Mesendoderm (in vitro differentiated cells): ENCODE measurements at regions not wholly inside any gene's neighbourhood (a gene's known extent, or its start where the extent isn't known, plus 50 kb on each side); places are given as distances from the start of the nearest gene placed in this dataset.

Experiments used
- DNase-seq: peaks from one replicate; pipeline ENCODE4 v3.0.0; 2013
- H2AK5ac ChIP-seq: 2 replicates; pipeline ENCODE4 v1.6.1; 2013; ENCODE audit warnings: low read length, inconsistent platforms
- H2BK120ac ChIP-seq: 2 replicates; pipeline ENCODE4 v1.6.1; 2013; ENCODE audit warnings: low read depth, mild to moderate bottlenecking, low read length, moderate library complexity, mixed read lengths
- H2BK15ac ChIP-seq: replicated peaks from 2 replicates; pipeline ENCODE4 v1.6.1; 2013; ENCODE audit warnings: low read depth, mild to moderate bottlenecking, moderate library complexity
- H2BK5ac ChIP-seq: 2 replicates; pipeline ENCODE4 v1.6.1; 2013; ENCODE audit warnings: low read length, inconsistent platforms
- H3K18ac ChIP-seq: 2 replicates; pipeline ENCODE4 v1.6.1; 2013; ENCODE audit warnings: mild to moderate bottlenecking, low read length, mixed read lengths
- H3K23ac ChIP-seq: one replicate; pipeline ENCODE4 v1.6.1; 2013; ENCODE audit warnings: low read length
- H3K27ac ChIP-seq: 2 replicates; pipeline ENCODE4 v1.5.1; 2013; ENCODE audit warnings: low read depth, mild to moderate bottlenecking, inconsistent platforms, low read length, moderate library complexity
- H3K27me3 ChIP-seq: 2 replicates; pipeline ENCODE4 v1.6.1; 2013; ENCODE audit warnings: low read length, control low read depth, mild to moderate bottlenecking, inconsistent platforms; ENCODE audit not compliant: insufficient read depth, poor library complexity
- H3K36me3 ChIP-seq: 2 replicates; pipeline ENCODE4 v1.6.1; 2013; ENCODE audit warnings: low read length, inconsistent platforms; ENCODE audit not compliant: control insufficient read depth, insufficient read depth
- H3K4ac ChIP-seq: one replicate; pipeline ENCODE4 v1.6.1; 2013; ENCODE audit warnings: low read depth, mild to moderate bottlenecking, low read length, moderate library complexity
- H3K4me1 ChIP-seq: 2 replicates; pipeline ENCODE4 v1.6.1; 2013; ENCODE audit warnings: low read depth, low read length, inconsistent platforms; ENCODE audit not compliant: control insufficient read depth
- H3K4me2 ChIP-seq: 2 replicates; pipeline ENCODE4 v1.6.1; 2013; ENCODE audit warnings: low read length
- H3K4me3 ChIP-seq: 2 replicates; pipeline ENCODE4 v1.5.1; 2013; ENCODE audit warnings: mild to moderate bottlenecking, low read length
- H3K56ac ChIP-seq: one replicate; pipeline ENCODE4 v1.6.1; 2013; ENCODE audit warnings: low read length
- H3K79me1 ChIP-seq: 2 replicates; pipeline ENCODE4 v1.6.1; 2013; ENCODE audit warnings: low read length, inconsistent platforms
- H3K79me2 ChIP-seq: 2 replicates; pipeline ENCODE4 v1.6.1; 2013; ENCODE audit warnings: mild to moderate bottlenecking, low read length; ENCODE audit not compliant: control insufficient read depth, insufficient read depth
- H3K9ac ChIP-seq: 2 replicates; pipeline ENCODE4 v1.6.1; 2013; ENCODE audit warnings: low read length, inconsistent platforms
- H4K5ac ChIP-seq: one replicate; pipeline ENCODE4 v1.6.1; 2013; ENCODE audit warnings: low read length
- H4K8ac ChIP-seq: one replicate; pipeline ENCODE4 v1.6.1; 2013; ENCODE audit warnings: low read depth, mild to moderate bottlenecking, control low read depth, low read length, moderate library complexity
- WGBS: extraction: QIAGEN DNeasy Blood & Tissue Kit; methylation state at CpG from one replicate; pipeline ENCODE4 v1.1.7; 2013; ENCODE audit warnings: low lambda C conversion rate, missing lambda C conversion rate; ENCODE audit not compliant: insufficient coverage; ENCODE audit errors: extremely low coverage; 5-methylcytosine and 5-hydroxymethylcytosine counted together

- Histone ChIP-seq H3K23ac (peak overlapping the region; percentile 69), H3K4me1 (peaks cover 2% of the 10 kb centered on the region), H2AK5ac (no peak overlapping the region), H2BK120ac (no peak overlapping the region), H3K9ac (no peak overlapping the region), H3K4ac (no peak overlapping the region), H4K5ac (no peak overlapping the region), H3K27ac (no peak overlapping the region), H2BK15ac (no peak overlapping the region), H3K18ac (no peak overlapping the region), H2BK5ac (no peak overlapping the region), H3K79me1 (no peaks in the 10 kb centered on the region), H4K8ac (no peak overlapping the region), H3K36me3 (no peaks in the 10 kb centered on the region), H3K4me2 (no peak overlapping the region), H3K4me3 (no peak overlapping the region), H3K27me3 (no peaks in the 10 kb centered on the region), H3K56ac (no peak overlapping the region), H3K79me2 (no peaks in the 10 kb centered on the region)
- no CpG with 5 or more reads among the region's 3 CpGs for WGBS
- DNase-seq = no peak
Observed at GRCh38 chr5:88094403-88094802, 174.2 kb downstream of the TMEM161B start.

GRCh38 chr5:88093765-88094164 lies 174.9 kb downstream of the TMEM161B start:
- Histone ChIP-seq H3K23ac (no peak overlapping the region), H4K8ac (no peak overlapping the region), H3K4me1 (peaks cover 2% of the 10 kb centered on the region), H3K79me1 (no peaks in the 10 kb centered on the region), H3K27me3 (no peaks in the 10 kb centered on the region), H3K36me3 (no peaks in the 10 kb centered on the region), H3K18ac (no peak overlapping the region), H3K56ac (no peak overlapping the region), H3K4ac (no peak overlapping the region), H4K5ac (no peak overlapping the region), H3K4me3 (no peak overlapping the region), H2BK5ac (no peak overlapping the region), H2AK5ac (no peak overlapping the region), H2BK15ac (no peak overlapping the region), H3K79me2 (no peaks in the 10 kb centered on the region), H3K9ac (no peak overlapping the region), H3K4me2 (no peak overlapping the region), H2BK120ac (no peak overlapping the region), H3K27ac (no peak overlapping the region)
- no CpG with 5 or more reads among the region's 3 CpGs for WGBS
- no peak for DNase-seq

- H2BK5ac ChIP-seq = no peak overlapping the region
- no peak overlapping the region for H3K56ac ChIP-seq
- H4K5ac ChIP-seq = no peak overlapping the region
- H3K23ac ChIP-seq = no peak overlapping the region
- no peak overlapping the region for H3K4ac ChIP-seq
- no peak overlapping the region for H3K9ac ChIP-seq
- no peaks in the 10 kb centered on the region for H3K36me3 ChIP-seq
- no peaks in the 10 kb centered on the region for H3K79me2 ChIP-seq
- no peak overlapping the region for H2AK5ac ChIP-seq
- no peak overlapping the region for H4K8ac ChIP-seq
- no peak overlapping the region for H3K27ac ChIP-seq
- H3K4me1 ChIP-seq = peaks cover 2% of the 10 kb centered on the region
- H3K4me3 ChIP-seq = no peak overlapping the region
- no peaks in the 10 kb centered on the region for H3K79me1 ChIP-seq
- no peak overlapping the region for H2BK15ac ChIP-seq
- H3K4me2 ChIP-seq = no peak overlapping the region
- no peaks in the 10 kb centered on the region for H3K27me3 ChIP-seq
- no peak overlapping the region for H3K18ac ChIP-seq
- peak; percentile 57 for DNase-seq
- no peak overlapping the region for H2BK120ac ChIP-seq
- no CpG with 5 or more reads among the region's 4 CpGs for WGBS
Observed at GRCh38 chr5:88092958-88093605, 175.6 kb downstream of the TMEM161B start.

GRCh38 chr5:88092358-88092757 lies 176.3 kb downstream of the TMEM161B start:
- peaks cover 2% of the 10 kb centered on the region for H3K4me1 ChIP-seq
- no peak overlapping the region for H3K27ac ChIP-seq

GRCh38 chr5:88090506-88090905 lies 178.1 kb downstream of the TMEM161B start:
- no peak overlapping the region for H3K23ac ChIP-seq
- H3K56ac ChIP-seq = no peak overlapping the region
- no peak overlapping the region for H2BK5ac ChIP-seq
- H3K79me2 ChIP-seq = no peaks in the 10 kb centered on the region
- H3K4ac ChIP-seq = no peak overlapping the region
- H3K36me3 ChIP-seq = no peaks in the 10 kb centered on the region
- no peak overlapping the region for H3K9ac ChIP-seq
- no peak overlapping the region for H2BK15ac ChIP-seq
- H3K4me3 ChIP-seq = no peak overlapping the region
- no CpG with 5 or more reads among the region's 2 CpGs for WGBS
- no peak overlapping the region for H3K18ac ChIP-seq
- H4K8ac ChIP-seq = no peak overlapping the region
- no peak overlapping the region for H2BK120ac ChIP-seq
- H3K27me3 ChIP-seq = no peaks in the 10 kb centered on the region
- no peak overlapping the region for H2AK5ac ChIP-seq
- no peak overlapping the region for H3K27ac ChIP-seq
- no peak overlapping the region for H4K5ac ChIP-seq
- no peak for DNase-seq
- H3K4me2 ChIP-seq = no peak overlapping the region
- no peaks in the 10 kb centered on the region for H3K79me1 ChIP-seq
- H3K4me1 ChIP-seq = peaks cover 2% of the 10 kb centered on the region

More at GRCh38 chr5:88092358-88092757, 176.3 kb downstream of the TMEM161B start:
- no peak overlapping the region for H3K18ac ChIP-seq
- H4K5ac ChIP-seq = no peak overlapping the region
- H2AK5ac ChIP-seq = no peak overlapping the region
- no peak overlapping the region for H3K4me2 ChIP-seq
- H3K79me1 ChIP-seq = no peaks in the 10 kb centered on the region
- H3K23ac ChIP-seq = no peak overlapping the region
- H3K4ac ChIP-seq = no peak overlapping the region
- no peak overlapping the region for H4K8ac ChIP-seq
- no peak overlapping the region for H2BK15ac ChIP-seq
- H2BK120ac ChIP-seq = no peak overlapping the region
- H3K9ac ChIP-seq = no peak overlapping the region
- no peak overlapping the region for H2BK5ac ChIP-seq
- DNase-seq = peak; percentile 94
- no peaks in the 10 kb centered on the region for H3K27me3 ChIP-seq
- no peak overlapping the region for H3K4me3 ChIP-seq
- no peaks in the 10 kb centered on the region for H3K36me3 ChIP-seq
- no CpG with 5 or more reads among the region's 1 CpG for WGBS
- no peak overlapping the region for H3K56ac ChIP-seq
- H3K79me2 ChIP-seq = no peaks in the 10 kb centered on the region
